Liver (tissue), 8 donors: ENCODE measurements at regions not wholly inside any gene's neighbourhood (a gene's known extent, or its start where the extent isn't known, plus 50 kb on each side); places are given as distances from the start of the nearest gene placed in this dataset.
A peak's percentile ranks its signal among the peaks of the same experiment; 100 is the strongest.

Source experiments
- DNase-seq: peaks from one replicate; pipeline ENCODE4 v3.0.0-alpha.2; 2017; ENCODE audit warnings: low spot score
- H3K27ac ChIP-seq, 2 donors: one replicate each; pipeline ENCODE4 v1.7.0; 2013; ENCODE audit warnings: inconsistent platforms in 2 of 2, low read length in 2 of 2, control low read depth in 1 of 2, low read depth in 1 of 2, mild to moderate bottlenecking in 1 of 2
- H3K27me3 ChIP-seq, 4 donors: one replicate each; pipeline versions ENCODE4 v1.6.1 to v1.7.0; 2013; ENCODE audit warnings: low read length in 3 of 4, inconsistent platforms in 1 of 4, mild to moderate bottlenecking in 1 of 4, moderate library complexity in 1 of 4; ENCODE audit not compliant: control insufficient read depth in 4 of 4, insufficient read depth in 4 of 4
- H3K36me3 ChIP-seq, 4 donors: one replicate each; pipeline versions ENCODE4 v1.6.1 to v1.7.0; 2013; ENCODE audit warnings: low read length in 3 of 4, mild to moderate bottlenecking in 3 of 4, low read depth in 1 of 4, moderate library complexity in 1 of 4; ENCODE audit not compliant: control insufficient read depth in 4 of 4, insufficient read depth in 3 of 4
- H3K4me1 ChIP-seq, 4 donors: one replicate each; pipeline versions ENCODE4 v1.6.1 to v1.7.0; 2013; ENCODE audit warnings: low read length in 3 of 4, mild to moderate bottlenecking in 3 of 4, moderate library complexity in 1 of 4; ENCODE audit not compliant: control insufficient read depth in 4 of 4, insufficient read depth in 4 of 4
- H3K4me3 ChIP-seq, 3 donors: one replicate each; pipeline versions ENCODE4 v1.6.1 to v1.7.0; 2013; ENCODE audit warnings: low read length in 3 of 3, control low read depth in 1 of 3, low read depth in 1 of 3, mild to moderate bottlenecking in 1 of 3
- H3K9ac ChIP-seq, 2 donors: one replicate each; pipeline ENCODE4 v1.7.0; 2013; ENCODE audit warnings: low read length in 2 of 2, mild to moderate bottlenecking in 2 of 2, moderate library complexity in 2 of 2, control low read depth in 1 of 2, low read depth in 1 of 2
- H3K9me3 ChIP-seq, 4 donors: one replicate each; pipeline versions ENCODE4 v1.6.1 to v1.7.0; 2013; ENCODE audit warnings: low read length in 3 of 4; ENCODE audit not compliant: control insufficient read depth in 4 of 4
- CTCF ChIP-seq: fragments of 150-350 bp; IDR thresholded peaks from 2 replicates; pipeline ENCODE4 v1.5.1; 2017; ENCODE audit warnings: improper control_type of control experiment, low read depth, low read length; ENCODE audit not compliant: missing input control
- FOXA1 ChIP-seq: IDR thresholded peaks from 2 replicates; pipeline ENCODE4 v1.6.1; 2016; ENCODE audit warnings: antibody characterized with exemption
- HNF4A ChIP-seq, 2 donors: conservative IDR thresholded peaks; 2 replicates each; pipeline ENCODE4 v1.6.1; 2016; ENCODE audit warnings: antibody characterized with exemption in 2 of 2, mild to moderate bottlenecking in 2 of 2
- HNF4G ChIP-seq: IDR thresholded peaks from 2 replicates; pipeline ENCODE4 v1.6.1; 2016; ENCODE audit warnings: antibody characterized with exemption
- JUND ChIP-seq, 2 donors: IDR thresholded peaks; 2 replicates each; pipeline ENCODE4 v1.6.1; 2016; ENCODE audit warnings: antibody characterized with exemption in 2 of 2
- MAX ChIP-seq: IDR thresholded peaks from 2 replicates; pipeline ENCODE4 v1.6.1; 2016; ENCODE audit warnings: antibody characterized with exemption
- NR2F2 ChIP-seq: IDR thresholded peaks from 2 replicates; pipeline ENCODE4 v1.6.1; 2016; ENCODE audit warnings: antibody characterized with exemption
- RAD21 ChIP-seq, 2 donors: IDR thresholded peaks; 2 replicates each; pipeline ENCODE4 v1.6.1; 2016; ENCODE audit warnings: antibody characterized with exemption in 2 of 2, mild to moderate bottlenecking in 2 of 2
- REST ChIP-seq: IDR thresholded peaks from 2 replicates; pipeline ENCODE4 v1.6.1; 2016; ENCODE audit warnings: antibody characterized with exemption, mild to moderate bottlenecking
- RXRA ChIP-seq, 2 donors: IDR thresholded peaks; 2 replicates each; pipeline ENCODE4 v1.6.1; 2017 to 2018; ENCODE audit warnings: antibody characterized with exemption in 2 of 2, mild to moderate bottlenecking in 1 of 2
- TAF1 ChIP-seq: conservative IDR thresholded peaks from 2 replicates; pipeline ENCODE4 v1.6.1; 2016; ENCODE audit warnings: antibody characterized with exemption, mild to moderate bottlenecking
- WGBS: extraction: QIAGEN DNeasy Blood & Tissue Kit; methylation state at CpG from one replicate; pipeline ENCODE4 v1.1.7; 2013; 5-methylcytosine and 5-hydroxymethylcytosine counted together
- donor health status: healthy.
- donor health status: healthy.
- donor health status: healthy.
- donor health status: healthy.
- donor health status: healthy.

GRCh38 chr10:33661580-33662336 lies 327.3 kb upstream of the NRP1 start:
- Histone ChIP-seq H3K9ac (no peak overlapping the region), H3K36me3 (no peaks in the 10 kb centered on the region), H3K4me3 (no peak overlapping the region), H3K27me3 (no peaks in the 10 kb centered on the region), H3K4me1 (peaks cover 0 to 7% (median 0%) of the 10 kb centered on the region in 4 donors), H3K27ac (peak overlapping the region in 1 of 2 donors; percentile 3), H3K9me3 (peaks cover 0 to 3% (median 0%) of the 10 kb centered on the region in 4 donors)
- TF ChIP-seq TAF1 (no peak), MAX (peak; percentile 46), RAD21 (IDR thresholded peaks at IDR 0.05) (peak in 1 of 2 donors; percentile 33), HNF4A (conservative IDR thresholded peaks at IDR 0.05) (peak in 1 of 2 donors; percentile 60), RXRA (IDR thresholded peaks at IDR 0.05) (peak in 1 of 2 donors; percentile 72), HNF4G (no peak), JUND (IDR thresholded peaks at IDR 0.05) (peak in 1 of 2 donors; percentile 16), NR2F2 (peak; percentile 80)
- 44% methylated on average over 15 of the region's 15 CpGs for WGBS
- DNase-seq: no peak

GRCh38 chr10:33660329-33660728 lies 325.9 kb upstream of the NRP1 start:
- DNase-seq: no peak
- no peak overlapping the region for H3K27ac ChIP-seq
- H3K4me1 ChIP-seq: peaks cover 0 to 7% (median 0%) of the 10 kb centered on the region in 4 donors
- H3K27me3 ChIP-seq: no peaks in the 10 kb centered on the region
- H3K36me3 ChIP-seq: no peaks in the 10 kb centered on the region
- 95% methylated on average over 10 of the region's 10 CpGs for WGBS
- no peak overlapping the region for H3K4me3 ChIP-seq
- no peak overlapping the region for H3K9ac ChIP-seq
- H3K9me3 ChIP-seq: peaks cover 0 to 3% (median 0%) of the 10 kb centered on the region in 4 donors
- TF ChIP-seq CTCF (no peak), REST (no peak), JUND (IDR thresholded peaks at IDR 0.05) (no peak)

- no peak overlapping the region for H3K4me3 ChIP-seq
- H3K27ac ChIP-seq: no peak overlapping the region
- no peak for TF ChIP-seq FOXA1
- 87% methylated on average over 3 of the region's 3 CpGs for WGBS
- H3K36me3 ChIP-seq: no peaks in the 10 kb centered on the region
- peaks cover 0 to 3% (median 0%) of the 10 kb centered on the region in 4 donors for H3K9me3 ChIP-seq
- no peak overlapping the region for H3K9ac ChIP-seq
- no peak for DNase-seq
- no peaks in the 10 kb centered on the region for H3K27me3 ChIP-seq
- H3K4me1 ChIP-seq: peaks cover 0 to 7% (median 0%) of the 10 kb centered on the region in 4 donors
These were observed 323.4 kb upstream of the NRP1 start for GRCh38 chr10:33657913-33658312.
